K562 (cell line): ENCODE measurements at regions not wholly inside any gene's neighbourhood (a gene's known extent, or its start where the extent isn't known, plus 50 kb on each side); places are given as distances from the start of the nearest gene placed in this dataset.

Experiments used
- CBX5 ChIP-seq: IDR thresholded peaks from 2 replicates; pipeline ENCODE4 v1.6.1; 2014; ENCODE audit warnings: low read depth, borderline replicate concordance
- KLF13 ChIP-seq: fragments of 450-650 bp; IDR thresholded peaks from 2 replicates; pipeline ENCODE4 v1.6.1; 2016; ENCODE audit warnings: missing genetic modification characterization, low read depth, mild to moderate bottlenecking, missing compliant biosample characterization, moderate library complexity, borderline replicate concordance
- MAZ ChIP-seq, 2 experiments: fragments of 450-650 bp in 1 of 2; sonication (generic) in 1 of 2; formaldehyde crosslinking; IDR thresholded peaks in 1 of 2; conservative IDR thresholded peaks in 1 of 2; 2 replicates each; pipeline versions ENCODE4 v1.4.0 to v1.5.0; 2020; ENCODE audit warnings: mild to moderate bottlenecking in 1 of 2, missing genetic modification reagents in 1 of 2
- SMAD3 ChIP-seq: fragments of 450-650 bp; formaldehyde crosslinking; conservative IDR thresholded peaks from 2 replicates; pipeline ENCODE4 v1.4.0; 2020; ENCODE audit warnings: mild to moderate bottlenecking
- SNIP1 ChIP-seq: fragments of 450-650 bp; IDR thresholded peaks from 2 replicates; pipeline ENCODE4 v1.7.1; 2017; ENCODE audit warnings: low read depth, mild to moderate bottlenecking
- SRSF9 ChIP-seq: fragments of 200-400 bp; formaldehyde crosslinking; IDR thresholded peaks from 2 replicates; pipeline ENCODE4 v1.6.1; 2017; ENCODE audit warnings: low read depth, low read length, borderline replicate concordance
- ZNF263 ChIP-seq: sonication (generic); formaldehyde crosslinking; IDR thresholded peaks from 2 replicates; pipeline ENCODE4 v1.8.0; 2022; ENCODE audit warnings: mild to moderate bottlenecking, missing genetic modification reagents, borderline replicate concordance
- ZNF551 ChIP-seq: fragments of 250-450 bp; sonication (Bioruptor Pico); IDR thresholded peaks from 2 replicates; pipeline ENCODE4 v1.5.0; 2021; ENCODE audit warnings: mild to moderate bottlenecking, moderate library complexity
- ZNF589 ChIP-seq: fragments of 200-800 bp; sonication (Bioruptor generic); IDR thresholded peaks from 2 replicates; pipeline ENCODE4 v1.6.1; 2016; ENCODE audit warnings: low read depth, missing genetic modification characterization, missing compliant biosample characterization
- TF ChIP-seq, protein P1 (sequence below), 2 experiments: fragments of 450-650 bp; conservative IDR thresholded peaks; 2 replicates each; pipeline ENCODE4 v1.6.1; 2017; ENCODE audit warnings: mild to moderate bottlenecking in 2 of 2, moderate library complexity in 2 of 2
- TF ChIP-seq, protein P2 (sequence below): fragments of 450-650 bp; IDR thresholded peaks from 2 replicates; pipeline ENCODE4 v1.6.1; 2018; ENCODE audit warnings: mild to moderate bottlenecking, low read depth; ENCODE audit not compliant: partially characterized antibody
- TF ChIP-seq, protein P3 (sequence below): fragments of 450-650 bp; formaldehyde crosslinking; IDR thresholded peaks from 2 replicates; pipeline ENCODE4 v1.4.0; 2020; ENCODE audit warnings: mild to moderate bottlenecking, moderate library complexity

DNA sequence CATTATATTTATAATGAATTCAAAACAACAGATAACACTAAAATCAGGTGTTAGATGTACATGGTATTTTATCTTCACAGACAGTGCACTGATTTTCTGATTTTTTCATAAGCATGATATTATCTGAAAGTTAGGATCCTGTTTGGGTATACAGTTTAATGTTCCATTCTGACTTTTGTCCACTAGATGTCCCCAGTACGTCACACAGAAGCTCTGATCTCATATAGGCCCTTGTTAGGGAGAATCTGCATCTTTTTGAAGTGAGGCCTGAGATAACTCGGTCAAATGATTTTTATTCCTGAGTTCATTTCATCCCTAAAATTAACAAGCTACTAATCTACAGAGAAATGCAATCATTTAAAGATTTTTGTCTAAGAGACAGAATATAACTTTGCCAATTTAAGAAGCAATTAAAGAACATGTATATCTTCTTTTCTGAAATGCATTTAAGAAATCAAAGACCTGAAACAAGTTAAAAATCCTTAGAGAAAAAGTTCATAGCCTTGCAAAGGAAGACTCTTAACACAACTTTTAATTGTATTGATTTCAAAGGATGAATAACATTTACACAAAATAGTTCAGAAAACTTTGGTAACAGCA lies 72.0 kb upstream of the TES start (continued):
- TF ChIP-seq SNIP1 (no peak), ZNF589 (CRISPR knock-in tag) (no peak), ZNF263 (CRISPR knock-in tag) (no peak), ZNF551 (CRISPR knock-in tag) (no peak), KLF13 (tag) (no peak), CBX5 (no peak), MAZ (CRISPR knock-in tag; conservative IDR thresholded peaks at IDR 0.05 in 1 of 2, IDR thresholded peaks at IDR 0.05 in 1 of 2) (0 out of 4 replicates have a peak, but pooled peaks of 1 of the 2 experiments have one; percentile 25), SMAD3 (CRISPR knock-in tag) (no peak), SRSF9 (no peak)
- TF ChIP-seq, protein P1, sequence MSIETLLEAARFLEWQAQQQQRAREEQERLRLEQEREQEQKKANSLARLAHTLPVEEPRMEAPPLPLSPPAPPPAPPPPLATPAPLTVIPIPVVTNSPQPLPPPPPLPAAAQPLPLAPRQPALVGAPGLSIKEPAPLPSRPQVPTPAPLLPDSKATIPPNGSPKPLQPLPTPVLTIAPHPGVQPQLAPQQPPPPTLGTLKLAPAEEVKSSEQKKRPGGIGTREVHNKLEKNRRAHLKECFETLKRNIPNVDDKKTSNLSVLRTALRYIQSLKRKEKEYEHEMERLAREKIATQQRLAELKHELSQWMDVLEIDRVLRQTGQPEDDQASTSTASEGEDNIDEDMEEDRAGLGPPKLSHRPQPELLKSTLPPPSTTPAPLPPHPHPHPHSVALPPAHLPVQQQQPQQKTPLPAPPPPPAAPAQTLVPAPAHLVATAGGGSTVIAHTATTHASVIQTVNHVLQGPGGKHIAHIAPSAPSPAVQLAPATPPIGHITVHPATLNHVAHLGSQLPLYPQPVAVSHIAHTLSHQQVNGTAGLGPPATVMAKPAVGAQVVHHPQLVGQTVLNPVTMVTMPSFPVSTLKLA (conservative IDR thresholded peaks at IDR 0.05): no peak
- TF ChIP-seq, protein P2, sequence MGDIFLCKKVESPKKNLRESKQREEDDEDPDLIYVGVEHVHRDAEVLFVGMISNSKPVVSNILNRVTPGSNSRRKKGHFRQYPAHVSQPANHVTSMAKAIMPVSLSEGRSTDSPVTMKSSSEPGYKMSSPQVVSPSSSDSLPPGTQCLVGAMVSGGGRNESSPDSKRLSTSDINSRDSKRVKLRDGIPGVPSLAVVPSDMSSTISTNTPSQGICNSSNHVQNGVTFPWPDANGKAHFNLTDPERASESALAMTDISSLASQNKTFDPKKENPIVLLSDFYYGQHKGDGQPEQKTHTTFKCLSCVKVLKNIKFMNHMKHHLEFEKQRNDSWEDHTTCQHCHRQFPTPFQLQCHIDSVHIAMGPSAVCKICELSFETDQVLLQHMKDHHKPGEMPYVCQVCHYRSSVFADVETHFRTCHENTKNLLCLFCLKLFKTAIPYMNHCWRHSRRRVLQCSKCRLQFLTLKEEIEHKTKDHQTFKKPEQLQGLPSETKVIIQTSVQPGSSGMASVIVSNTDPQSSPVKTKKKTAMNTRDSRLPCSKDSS: no peak
- TF ChIP-seq, protein P3, sequence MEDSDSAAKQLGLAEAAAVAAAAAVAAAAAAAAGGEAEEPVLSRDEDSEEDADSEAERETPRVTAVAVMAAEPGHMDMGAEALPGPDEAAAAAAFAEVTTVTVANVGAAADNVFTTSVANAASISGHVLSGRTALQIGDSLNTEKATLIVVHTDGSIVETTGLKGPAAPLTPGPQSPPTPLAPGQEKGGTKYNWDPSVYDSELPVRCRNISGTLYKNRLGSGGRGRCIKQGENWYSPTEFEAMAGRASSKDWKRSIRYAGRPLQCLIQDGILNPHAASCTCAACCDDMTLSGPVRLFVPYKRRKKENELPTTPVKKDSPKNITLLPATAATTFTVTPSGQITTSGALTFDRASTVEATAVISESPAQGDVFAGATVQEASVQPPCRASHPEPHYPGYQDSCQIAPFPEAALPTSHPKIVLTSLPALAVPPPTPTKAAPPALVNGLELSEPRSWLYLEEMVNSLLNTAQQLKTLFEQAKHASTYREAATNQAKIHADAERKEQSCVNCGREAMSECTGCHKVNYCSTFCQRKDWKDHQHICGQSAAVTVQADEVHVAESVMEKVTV (CRISPR knock-in tag): peak; percentile 80
- TF ChIP-seq, all 486 proteins: peak for 10
